ENCODE measurements at regions not wholly inside any gene's neighbourhood (a gene's known extent, or its start where the extent isn't known, plus 50 kb on each side); places are given as distances from the start of the nearest gene placed in this dataset.

- no peak for DNase-seq (ENCODE audit: low read depth, low spot score)
- CTCF ChIA-PET, result no interaction called here
Measured at GRCh38 chr14:86168371-86168770, 638.4 kb downstream of the FLRT2 start.

GRCh38 chr14:86166541-86166940 is 636.6 kb downstream of the FLRT2 start:
- POLR2A ChIA-PET, result no interaction called here
- H3K4me3 ChIP-seq (ENCODE audit: low read depth, low read length), result no peak overlapping the region
- no peak for TF ChIP-seq CTCF (IDR thresholded peaks at IDR 0.05; ENCODE audit: insufficient read depth, low read length, missing control alignments)
- CTCF ChIA-PET, result no interaction called here
- no peak for DNase-seq (ENCODE audit: low read depth, low spot score)

More at GRCh38 chr14:86168371-86168770, 638.4 kb downstream of the FLRT2 start:
- TF ChIP-seq CTCF (IDR thresholded peaks at IDR 0.05; ENCODE audit: insufficient read depth, low read length, missing control alignments), result no peak
- no peak overlapping the region for H3K4me3 ChIP-seq (ENCODE audit: low read depth, low read length)
- POLR2A ChIA-PET, result no interaction called here

- H3K4me3 ChIP-seq (ENCODE audit: low read depth, low read length), result no peak overlapping the region
- no peak for TF ChIP-seq CTCF (IDR thresholded peaks at IDR 0.05; ENCODE audit: insufficient read depth, low read length, missing control alignments)
- POLR2A ChIA-PET, result no interaction called here
- CTCF ChIA-PET, result no interaction called here
- DNase-seq (ENCODE audit: low read depth, low spot score), result no peak
Measured at GRCh38 chr14:86153480-86153879, 623.5 kb downstream of the FLRT2 start.

- no peak for TF ChIP-seq CTCF (IDR thresholded peaks at IDR 0.05; ENCODE audit: insufficient read depth, low read length, missing control alignments)
- ChIA-PET CTCF (no interaction called here), POLR2A (no interaction called here)
- DNase-seq (ENCODE audit: low read depth, low spot score), result no peak
- H3K4me3 ChIP-seq (ENCODE audit: low read depth, low read length), result no peak overlapping the region
Measured at GRCh38 chr14:86143248-86143647, 613.3 kb downstream of the FLRT2 start.

GRCh38 chr14:86141966-86142365 is 612.0 kb downstream of the FLRT2 start:
- POLR2A ChIA-PET, result no interaction called here
- no peak for DNase-seq (ENCODE audit: low read depth, low spot score)
- no peak overlapping the region for H3K4me3 ChIP-seq (ENCODE audit: low read depth, low read length)
- TF ChIP-seq CTCF (IDR thresholded peaks at IDR 0.05; ENCODE audit: insufficient read depth, low read length, missing control alignments), result no peak
- CTCF ChIA-PET, result no interaction called here

GRCh38 chr14:86129426-86129825 is 599.5 kb downstream of the FLRT2 start:
- POLR2A ChIA-PET, result no interaction called here

More at GRCh38 chr14:86129426-86129825, 599.5 kb downstream of the FLRT2 start:
- CTCF ChIA-PET, result no interaction called here
- no peak overlapping the region for H3K4me3 ChIP-seq (ENCODE audit: low read depth, low read length)
- TF ChIP-seq CTCF (IDR thresholded peaks at IDR 0.05; ENCODE audit: insufficient read depth, low read length, missing control alignments), result no peak
- no peak for DNase-seq (ENCODE audit: low read depth, low spot score)

All from AG04449 (cell line).